PC-9 (cell line): ENCODE measurements at regions not wholly inside any gene's neighbourhood (a gene's known extent, or its start where the extent isn't known, plus 50 kb on each side); places are given as distances from the start of the nearest gene placed in this dataset.

ENCODE experiments used
- EZH2 ChIP-seq: fragments of 200-600 bp; sonication (generic); IDR thresholded peaks from 2 replicates; pipeline ENCODE4 v1.8.0; 2017; ENCODE audit warnings: antibody characterized with exemption, low read depth
- TF ChIP-seq, protein P1 (sequence below): fragments of 200-600 bp; sonication (generic); conservative IDR thresholded peaks from 2 replicates; pipeline ENCODE4 v1.6.1; 2017; ENCODE audit warnings: mixed run types, antibody characterized with exemption, mild to moderate bottlenecking, moderate library complexity

DNA sequence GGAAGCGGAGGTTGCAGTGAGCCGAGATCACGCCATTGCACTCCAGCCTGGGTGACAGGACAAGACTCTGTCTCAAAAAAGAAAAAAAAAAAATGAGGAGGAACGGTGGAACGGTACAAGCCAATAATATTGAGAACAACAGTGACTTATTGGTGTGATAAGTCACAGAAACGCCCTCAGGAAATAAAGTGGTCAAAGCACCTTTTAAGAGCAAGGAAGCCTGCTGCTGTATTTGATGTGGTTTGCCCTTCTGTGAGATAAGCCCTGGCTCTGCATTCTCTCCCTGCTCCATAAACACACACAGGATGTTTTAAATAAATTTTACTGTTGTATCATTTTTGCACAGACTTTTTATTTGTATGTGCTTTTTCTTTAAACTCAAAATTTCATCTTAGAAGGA, 269.9 kb upstream of the MSX2 start:
- TF ChIP-seq EZH2, result no peak
- TF ChIP-seq, protein P1, sequence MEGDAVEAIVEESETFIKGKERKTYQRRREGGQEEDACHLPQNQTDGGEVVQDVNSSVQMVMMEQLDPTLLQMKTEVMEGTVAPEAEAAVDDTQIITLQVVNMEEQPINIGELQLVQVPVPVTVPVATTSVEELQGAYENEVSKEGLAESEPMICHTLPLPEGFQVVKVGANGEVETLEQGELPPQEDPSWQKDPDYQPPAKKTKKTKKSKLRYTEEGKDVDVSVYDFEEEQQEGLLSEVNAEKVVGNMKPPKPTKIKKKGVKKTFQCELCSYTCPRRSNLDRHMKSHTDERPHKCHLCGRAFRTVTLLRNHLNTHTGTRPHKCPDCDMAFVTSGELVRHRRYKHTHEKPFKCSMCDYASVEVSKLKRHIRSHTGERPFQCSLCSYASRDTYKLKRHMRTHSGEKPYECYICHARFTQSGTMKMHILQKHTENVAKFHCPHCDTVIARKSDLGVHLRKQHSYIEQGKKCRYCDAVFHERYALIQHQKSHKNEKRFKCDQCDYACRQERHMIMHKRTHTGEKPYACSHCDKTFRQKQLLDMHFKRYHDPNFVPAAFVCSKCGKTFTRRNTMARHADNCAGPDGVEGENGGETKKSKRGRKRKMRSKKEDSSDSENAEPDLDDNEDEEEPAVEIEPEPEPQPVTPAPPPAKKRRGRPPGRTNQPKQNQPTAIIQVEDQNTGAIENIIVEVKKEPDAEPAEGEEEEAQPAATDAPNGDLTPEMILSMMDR, result no peak
